Fibroblast of the aortic adventitia (primary cell): ENCODE measurements at regions not wholly inside any gene's neighbourhood (a gene's known extent, or its start where the extent isn't known, plus 50 kb on each side); places are given as distances from the start of the nearest gene placed in this dataset.

Experiments used
- DNase-seq: peaks from one replicate; pipeline ENCODE4 v3.0.0-alpha.2; 2010; ENCODE audit warnings: low read depth
- H3K4me3 ChIP-seq: 2 replicates; pipeline ENCODE4 v1.5.1; 2011; ENCODE audit warnings: low read depth, mild to moderate bottlenecking, control low read depth, low read length, moderate library complexity
- TF ChIP-seq, protein P1 (sequence below): IDR thresholded peaks from 2 replicates; pipeline ENCODE4 v1.5.1; 2011; ENCODE audit warnings: mild to moderate bottlenecking, low read length, control low read depth, inconsistent platforms; ENCODE audit not compliant: insufficient read depth

DNA sequence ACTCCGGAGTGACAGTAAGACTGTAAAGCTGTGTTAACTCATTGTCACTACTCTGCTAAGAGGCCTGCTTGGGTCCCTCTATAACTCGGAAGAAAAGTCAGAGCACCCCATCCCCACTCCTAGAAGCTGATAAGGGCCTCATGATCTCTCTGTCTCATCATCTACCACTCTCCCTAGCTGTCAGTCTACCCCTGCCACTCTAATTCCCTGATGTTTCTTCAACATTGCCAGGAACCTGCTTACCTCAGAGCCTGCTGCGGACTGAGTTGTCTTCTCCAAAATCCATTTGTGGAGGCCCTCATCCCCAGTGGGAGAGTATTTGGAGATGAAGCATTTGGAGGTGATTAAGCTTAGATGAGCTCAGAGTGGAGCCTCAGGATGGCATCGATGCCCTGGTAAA is 1092.2 kb downstream of the TBC1D22A start:
- H3K4me3 ChIP-seq, result no peak overlapping the region
- TF ChIP-seq, protein P1, sequence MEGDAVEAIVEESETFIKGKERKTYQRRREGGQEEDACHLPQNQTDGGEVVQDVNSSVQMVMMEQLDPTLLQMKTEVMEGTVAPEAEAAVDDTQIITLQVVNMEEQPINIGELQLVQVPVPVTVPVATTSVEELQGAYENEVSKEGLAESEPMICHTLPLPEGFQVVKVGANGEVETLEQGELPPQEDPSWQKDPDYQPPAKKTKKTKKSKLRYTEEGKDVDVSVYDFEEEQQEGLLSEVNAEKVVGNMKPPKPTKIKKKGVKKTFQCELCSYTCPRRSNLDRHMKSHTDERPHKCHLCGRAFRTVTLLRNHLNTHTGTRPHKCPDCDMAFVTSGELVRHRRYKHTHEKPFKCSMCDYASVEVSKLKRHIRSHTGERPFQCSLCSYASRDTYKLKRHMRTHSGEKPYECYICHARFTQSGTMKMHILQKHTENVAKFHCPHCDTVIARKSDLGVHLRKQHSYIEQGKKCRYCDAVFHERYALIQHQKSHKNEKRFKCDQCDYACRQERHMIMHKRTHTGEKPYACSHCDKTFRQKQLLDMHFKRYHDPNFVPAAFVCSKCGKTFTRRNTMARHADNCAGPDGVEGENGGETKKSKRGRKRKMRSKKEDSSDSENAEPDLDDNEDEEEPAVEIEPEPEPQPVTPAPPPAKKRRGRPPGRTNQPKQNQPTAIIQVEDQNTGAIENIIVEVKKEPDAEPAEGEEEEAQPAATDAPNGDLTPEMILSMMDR, result no peak
- DNase-seq, result no peak

DNA sequence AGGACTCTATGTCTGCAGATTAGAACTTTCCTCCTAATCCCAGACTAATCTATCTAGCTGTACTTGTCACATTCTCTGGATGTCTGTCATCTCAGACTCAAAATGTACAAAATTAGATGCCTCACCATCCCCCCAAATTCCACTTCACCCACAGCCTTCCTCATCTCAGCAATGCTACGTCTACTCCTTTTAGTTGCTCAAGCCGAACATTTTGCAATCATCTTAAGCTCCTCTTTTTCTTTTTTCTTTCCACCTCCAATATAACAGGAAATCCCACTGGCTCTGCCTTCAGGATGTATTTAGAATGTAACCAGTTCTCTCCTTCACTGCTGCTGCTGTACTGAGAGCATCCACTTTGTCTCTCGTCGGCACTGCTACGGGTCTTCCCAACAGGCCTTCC is 1091.8 kb downstream of the TBC1D22A start:
- H3K4me3 ChIP-seq, result no peak overlapping the region
- no peak for DNase-seq
- TF ChIP-seq, protein P1, result no peak

DNA sequence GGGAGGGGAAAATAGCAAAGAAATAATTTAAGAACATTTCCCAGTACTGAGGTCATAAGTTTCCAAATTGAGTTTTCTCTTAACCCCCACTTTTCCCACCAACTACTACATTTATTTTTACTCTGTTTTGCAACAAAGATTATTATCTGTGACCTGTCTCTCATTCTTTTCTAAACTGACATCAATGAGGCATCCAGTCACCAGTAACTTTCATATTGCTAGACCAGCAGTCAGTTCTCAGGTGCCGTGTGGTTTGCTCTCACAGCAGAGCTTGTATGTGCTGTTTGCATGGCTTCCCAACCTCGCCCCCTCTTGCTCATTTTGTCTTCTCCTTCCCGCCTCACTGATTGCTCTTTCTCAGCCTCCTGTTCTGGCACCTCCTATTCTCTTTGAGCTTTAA is 1091.3 kb downstream of the TBC1D22A start:
- no peak for DNase-seq
- TF ChIP-seq, protein P1, result no peak
- no peak overlapping the region for H3K4me3 ChIP-seq

DNA sequence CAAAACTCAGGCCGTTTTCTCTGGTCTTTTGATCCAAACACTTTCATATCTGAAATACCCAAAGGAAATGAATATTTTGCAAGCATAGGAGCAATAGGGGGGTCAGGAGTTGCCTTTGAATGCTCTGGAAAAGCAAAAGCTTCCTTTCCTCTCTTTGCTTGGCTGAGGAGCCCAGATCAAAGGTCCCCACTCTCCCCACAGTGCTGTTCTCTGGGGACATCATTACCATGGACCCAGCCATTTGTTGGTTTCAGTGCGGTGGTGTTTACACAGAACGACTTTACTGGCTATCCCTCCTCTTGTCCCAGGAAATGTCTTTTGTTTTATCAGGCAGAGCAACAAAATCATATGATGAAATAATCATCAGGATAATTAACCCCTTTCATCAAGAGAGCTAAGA is 1089.1 kb downstream of the TBC1D22A start:
- TF ChIP-seq, protein P1, result no peak
- DNase-seq, result no peak
- no peak overlapping the region for H3K4me3 ChIP-seq

DNA sequence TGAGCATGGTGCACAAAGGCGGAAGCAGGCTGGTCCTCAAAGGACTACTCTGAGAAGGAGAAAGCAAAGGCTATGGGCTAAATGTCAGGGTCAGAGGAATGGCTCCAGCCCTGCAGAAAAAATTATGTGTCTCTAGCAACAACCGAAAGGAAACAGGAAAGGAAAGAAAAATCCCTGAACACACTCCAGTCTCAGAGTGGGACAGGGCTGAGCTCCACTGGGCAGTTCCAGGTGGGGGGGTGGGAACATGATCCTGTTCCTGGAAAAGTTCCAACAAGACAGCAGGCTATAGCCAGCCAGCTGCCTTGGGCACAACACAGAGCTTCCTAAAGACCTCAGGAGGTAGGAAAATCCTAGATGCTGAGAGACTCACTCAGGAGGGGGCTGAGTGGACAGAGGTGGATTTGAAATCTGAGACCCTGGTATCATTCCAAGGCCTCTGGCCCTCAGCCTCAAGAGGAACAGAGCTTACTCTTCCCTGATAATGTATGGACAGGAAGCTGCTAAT is 1088.2 kb downstream of the TBC1D22A start:
- no peak for DNase-seq
- TF ChIP-seq, protein P1, result no peak
- no peak overlapping the region for H3K4me3 ChIP-seq

DNA sequence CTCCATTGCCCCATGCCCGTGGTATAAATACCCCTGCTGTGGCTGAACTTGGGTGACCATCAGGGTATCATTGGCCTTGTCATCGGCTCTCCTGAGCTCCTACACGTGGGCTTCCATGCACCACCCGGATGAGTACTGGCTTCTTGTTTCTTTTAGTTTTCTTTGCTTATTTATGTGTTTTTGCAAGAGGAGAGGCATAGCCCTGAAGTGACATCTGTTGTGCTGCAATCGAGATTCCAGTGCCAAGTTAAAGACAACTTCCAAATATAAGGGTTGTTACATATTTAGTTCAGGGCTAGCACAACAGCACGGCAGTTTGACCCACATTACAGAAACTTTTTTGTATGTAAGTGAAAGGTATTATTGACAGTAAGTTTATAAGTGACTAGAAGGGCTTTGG is 1087.1 kb downstream of the TBC1D22A start:
- DNase-seq, result no peak
- TF ChIP-seq, protein P1, result no peak
- no peak overlapping the region for H3K4me3 ChIP-seq
